ENCODE measurements at regions not wholly inside any gene's neighbourhood (a gene's known extent, or its start where the extent isn't known, plus 50 kb on each side); places are given as distances from the start of the nearest gene placed in this dataset.

GRCh38 chr11:92325416-92325815 is 100.8 kb downstream of the FAT3 start:
- TF ChIP-seq TAF1 (IDR thresholded peaks at IDR 0.05; ENCODE audit: borderline replicate concordance, low read depth, low read length) (no peak), SMC3 (IDR thresholded peaks at IDR 0.05; ENCODE audit: low read depth, low read length) (no peak), CTCF (IDR thresholded peaks at IDR 0.05) (no peak), TCF12 (IDR thresholded peaks at IDR 0.05) (no peak), RXRA (IDR thresholded peaks at IDR 0.05; ENCODE audit: borderline replicate concordance, low read depth) (no peak), POLR2AphosphoS5 (IDR thresholded peaks at IDR 0.05; ENCODE audit: low read depth, low read length) (no peak), USF2 (IDR thresholded peaks at IDR 0.05; ENCODE audit: borderline replicate concordance, low read depth, low read length) (no peak), TEAD4 (IDR thresholded peaks at IDR 0.05; ENCODE audit: borderline replicate concordance, insufficient read depth) (no peak)

Measured in SK-N-SH (cell line).